Activated B cell treated with CpG ODN at 0.5 μM for 24 hours (primary cell): ENCODE measurements at regions not wholly inside any gene's neighbourhood (a gene's known extent, or its start where the extent isn't known, plus 50 kb on each side); places are given as distances from the start of the nearest gene placed in this dataset.

Experiments used
- ATAC-seq: fragments of 200-7000 bp; cut with Tn5 transposase; one replicate; pipeline ENCODE4 v1.10.0; 2021; ENCODE audit warnings: low read depth, mild to moderate bottlenecking, moderate library complexity
- CTCF ChIA-PET: fragments of 350-600 bp; sonication (Branson Sonifier 250); formaldehyde crosslinking; loops from one replicate; lab custom pipeline; 2021; ENCODE audit warnings: antibody characterized with exemption; lab: Charles Lee
- POLR2A ChIA-PET: fragments of 350-600 bp; sonication (Branson Sonifier 250); formaldehyde crosslinking; loops from one replicate; lab custom pipeline; 2021; ENCODE audit warnings: antibody characterized with exemption; lab: Charles Lee
- DNase-seq: peaks from one replicate; pipeline ENCODE4 v3.0.0; 2022
- H3K27ac Mint-ChIP-seq: one replicate; pipeline ENCODE4 v1.8.0; 2020; ENCODE audit warnings: mixed read lengths
- H3K27me3 Mint-ChIP-seq: one replicate; pipeline ENCODE4 v1.8.0; 2021; ENCODE audit warnings: mixed read lengths
- H3K36me3 Mint-ChIP-seq: one replicate; pipeline ENCODE4 v1.8.0; 2021; ENCODE audit warnings: low read depth, mixed read lengths
- H3K4me1 Mint-ChIP-seq: one replicate; pipeline ENCODE4 v1.8.0; 2021; ENCODE audit warnings: mixed read lengths
- H3K4me3 Mint-ChIP-seq: one replicate; pipeline ENCODE4 v1.8.0; 2020; ENCODE audit warnings: mild to moderate bottlenecking, mixed read lengths
- H3K9me3 Mint-ChIP-seq: one replicate; pipeline ENCODE4 v1.8.0; 2020; ENCODE audit warnings: mixed read lengths
- CTCF ChIP-seq: fragments of 200-600 bp; IDR thresholded peaks from one replicate; pipeline ENCODE4 v1.8.0; 2022; ENCODE audit warnings: antibody characterized with exemption, mild to moderate bottlenecking
- intact Hi-C: fragments of 100-400 bp; cut with micrococcal nuclease; formaldehyde crosslinking; loops from one replicate; pipeline ENCODE4 v1.15.1; 2024

GRCh38 chr4:62292911-62293310 is 1092.8 kb downstream of the ADGRL3 start:
- H3K4me3 Mint-ChIP-seq = no peak overlapping the region
- H3K9me3 Mint-ChIP-seq = peaks cover 5% of the 10 kb centered on the region
- DNase-seq (no peak), ATAC-seq (no peak)
- POLR2A ChIA-PET = no interaction called here
- H3K36me3 Mint-ChIP-seq = no peaks in the 10 kb centered on the region
- intact Hi-C loops = no loop called here
- H3K4me1 Mint-ChIP-seq = no peaks in the 10 kb centered on the region
- TF ChIP-seq CTCF = no peak
- no peaks in the 10 kb centered on the region for H3K27me3 Mint-ChIP-seq
- CTCF ChIA-PET = no interaction called here
- H3K27ac Mint-ChIP-seq = no peak overlapping the region

GRCh38 chr4:62288808-62289541 is 1088.8 kb downstream of the ADGRL3 start:
- H3K27ac Mint-ChIP-seq = no peak overlapping the region
- no peak overlapping the region for H3K4me3 Mint-ChIP-seq
- no peaks in the 10 kb centered on the region for H3K36me3 Mint-ChIP-seq
- ATAC-seq = no peak
- H3K4me1 Mint-ChIP-seq = no peaks in the 10 kb centered on the region
- ChIA-PET POLR2A (no interaction called here), CTCF (no interaction called here)
- TF ChIP-seq CTCF = no peak
- no peaks in the 10 kb centered on the region for H3K27me3 Mint-ChIP-seq
- peaks cover 4% of the 10 kb centered on the region for H3K9me3 Mint-ChIP-seq
- intact Hi-C loops = no loop called here
- DNase-seq = no peak

GRCh38 chr4:62285026-62285425 is 1084.9 kb downstream of the ADGRL3 start:
- intact Hi-C loops = no loop called here
- ChIA-PET CTCF (no interaction called here), POLR2A (no interaction called here)
- DNase-seq = no peak
- Mint-ChIP-seq H3K36me3 (no peaks in the 10 kb centered on the region), H3K27ac (no peak overlapping the region), H3K4me3 (no peak overlapping the region), H3K4me1 (no peaks in the 10 kb centered on the region), H3K9me3 (peaks cover 7% of the 10 kb centered on the region), H3K27me3 (no peaks in the 10 kb centered on the region)
- no peak for ATAC-seq
- TF ChIP-seq CTCF = no peak

- no peaks in the 10 kb centered on the region for H3K36me3 Mint-ChIP-seq
- H3K4me1 Mint-ChIP-seq = no peaks in the 10 kb centered on the region
- no peaks in the 10 kb centered on the region for H3K27me3 Mint-ChIP-seq
- H3K4me3 Mint-ChIP-seq = no peak overlapping the region
- intact Hi-C loops = no loop called here
- TF ChIP-seq CTCF = no peak
- ChIA-PET POLR2A (no interaction called here), CTCF (no interaction called here)
- ATAC-seq (no peak), DNase-seq (no peak)
- H3K9me3 Mint-ChIP-seq = peaks cover 5% of the 10 kb centered on the region
- H3K27ac Mint-ChIP-seq = no peak overlapping the region
Observed at GRCh38 chr4:62279689-62280088, 1079.6 kb downstream of the ADGRL3 start.

- intact Hi-C loops = no loop called here
- Mint-ChIP-seq H3K27ac (no peak overlapping the region), H3K9me3 (peaks cover 2% of the 10 kb centered on the region), H3K4me3 (no peak overlapping the region), H3K4me1 (no peaks in the 10 kb centered on the region), H3K36me3 (no peaks in the 10 kb centered on the region), H3K27me3 (no peaks in the 10 kb centered on the region)
- DNase-seq (no peak), ATAC-seq (no peak)
- ChIA-PET CTCF (no interaction called here), POLR2A (no interaction called here)
- no peak for TF ChIP-seq CTCF
Observed at GRCh38 chr4:62275470-62275869, 1075.3 kb downstream of the ADGRL3 start.
